ENCODE measurements at regions not wholly inside any gene's neighbourhood (a gene's known extent, or its start where the extent isn't known, plus 50 kb on each side); places are given as distances from the start of the nearest gene placed in this dataset.

DNA sequence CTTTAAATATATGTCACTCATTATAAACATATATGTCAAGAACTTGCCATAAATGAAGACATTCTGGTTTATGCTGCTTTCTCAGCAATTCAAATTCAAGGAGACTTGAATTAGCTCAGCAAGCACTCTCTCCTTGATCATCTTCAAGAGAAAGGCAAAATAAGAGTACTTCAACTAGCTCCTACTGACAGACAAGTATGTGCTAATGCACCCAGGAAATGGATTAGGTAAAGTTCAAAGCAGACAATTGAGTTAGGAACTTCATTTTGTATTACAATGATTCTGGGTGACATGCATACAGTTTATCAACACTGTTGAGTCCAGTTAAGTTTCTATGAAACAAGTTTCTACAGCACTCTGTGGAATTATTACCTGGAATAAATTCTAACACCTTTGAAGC, 455.9 kb upstream of the USP15 start:
- Histone ChIP-seq H2AFZ (ENCODE audit: control insufficient read depth, low read length) (no peak overlapping the region), H3K9ac (ENCODE audit: control insufficient read depth, extremely low read depth, insufficient read depth, low read length) (no peak overlapping the region), H4K20me1 (ENCODE audit: control insufficient read depth, extremely low read depth, insufficient read depth, low read length) (no peaks in the 10 kb centered on the region), H3K79me2 (ENCODE audit: control insufficient read depth, insufficient read depth, low read length) (no peaks in the 10 kb centered on the region), H3K4me1 (ENCODE audit: control insufficient read depth, extremely low read depth, insufficient read depth, low read length) (no peaks in the 10 kb centered on the region), H3K27me3 (ENCODE audit: control insufficient read depth, extremely low read depth, insufficient read depth, low read length) (no peaks in the 10 kb centered on the region), H3K9me1 (ENCODE audit: control insufficient read depth, extremely low read depth, insufficient read depth, low read length) (no peaks in the 10 kb centered on the region), H3K36me3 (ENCODE audit: control insufficient read depth in 2 of 2, extremely low read depth in 1 of 2, insufficient read depth in 2 of 2, low read length in 2 of 2) (no peaks in the 10 kb centered on the region), H3K27ac (ENCODE audit: control insufficient read depth, insufficient read depth, low read length) (no peak overlapping the region), H3K4me2 (ENCODE audit: control insufficient read depth, extremely low read depth, insufficient read depth, low read depth, low read length) (no peak overlapping the region), H3K9me3 (ENCODE audit: control insufficient read depth, low read depth, low read length) (no peaks in the 10 kb centered on the region), H3K4me3 (ENCODE audit: control insufficient read depth in 2 of 3, extremely low read depth in 1 of 3, insufficient read depth in 2 of 3, low read depth in 1 of 3, low read length in 3 of 3) (no peak overlapping the region)
- FAIRE-seq (no peak), DNase-seq (ENCODE audit: low read depth, low spot score) (no peak)
- no peak for TF ChIP-seq EZH2 (IDR thresholded peaks at IDR 0.05; ENCODE audit: low read length)
- TF ChIP-seq, protein P1, sequence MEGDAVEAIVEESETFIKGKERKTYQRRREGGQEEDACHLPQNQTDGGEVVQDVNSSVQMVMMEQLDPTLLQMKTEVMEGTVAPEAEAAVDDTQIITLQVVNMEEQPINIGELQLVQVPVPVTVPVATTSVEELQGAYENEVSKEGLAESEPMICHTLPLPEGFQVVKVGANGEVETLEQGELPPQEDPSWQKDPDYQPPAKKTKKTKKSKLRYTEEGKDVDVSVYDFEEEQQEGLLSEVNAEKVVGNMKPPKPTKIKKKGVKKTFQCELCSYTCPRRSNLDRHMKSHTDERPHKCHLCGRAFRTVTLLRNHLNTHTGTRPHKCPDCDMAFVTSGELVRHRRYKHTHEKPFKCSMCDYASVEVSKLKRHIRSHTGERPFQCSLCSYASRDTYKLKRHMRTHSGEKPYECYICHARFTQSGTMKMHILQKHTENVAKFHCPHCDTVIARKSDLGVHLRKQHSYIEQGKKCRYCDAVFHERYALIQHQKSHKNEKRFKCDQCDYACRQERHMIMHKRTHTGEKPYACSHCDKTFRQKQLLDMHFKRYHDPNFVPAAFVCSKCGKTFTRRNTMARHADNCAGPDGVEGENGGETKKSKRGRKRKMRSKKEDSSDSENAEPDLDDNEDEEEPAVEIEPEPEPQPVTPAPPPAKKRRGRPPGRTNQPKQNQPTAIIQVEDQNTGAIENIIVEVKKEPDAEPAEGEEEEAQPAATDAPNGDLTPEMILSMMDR (optimal IDR thresholded peaks at IDR 0.05 in 1 of 3, IDR thresholded peaks at IDR 0.05 in 1 of 3, conservative IDR thresholded peaks at IDR 0.05 in 1 of 3; ENCODE audit: extremely low read depth in 1 of 3, insufficient read depth in 2 of 3, low read length in 3 of 3): no peak
- dilution Hi-C loops (cut with MboI; ENCODE audit: extremely low pct_ligation_motif_present, low sequenced_read_pairs): no loop called here

DNA sequence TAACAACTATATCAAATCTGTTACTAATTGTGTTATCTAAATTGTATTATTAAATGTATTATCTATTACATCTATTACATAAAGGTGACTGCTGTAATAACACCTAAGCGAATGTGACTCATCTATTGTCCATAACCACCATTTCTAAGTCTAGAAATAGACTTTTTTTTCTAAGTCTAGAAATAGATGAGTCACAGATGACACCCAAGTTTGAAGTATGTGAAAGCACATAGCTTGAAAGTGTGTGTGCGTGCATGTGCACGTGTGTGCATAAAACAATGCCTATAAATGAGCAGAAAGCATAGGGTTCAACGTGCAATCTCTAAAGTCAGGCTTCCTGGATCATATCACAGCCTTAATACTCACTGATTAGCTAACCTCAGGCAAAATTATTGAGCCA, 451.3 kb upstream of the USP15 start:
- H2AFZ ChIP-seq (ENCODE audit: control insufficient read depth, low read length): no peak overlapping the region
- H3K4me3 ChIP-seq (ENCODE audit: control insufficient read depth in 2 of 3, extremely low read depth in 1 of 3, insufficient read depth in 2 of 3, low read depth in 1 of 3, low read length in 3 of 3): no peak overlapping the region
- no peak overlapping the region for H3K27ac ChIP-seq (ENCODE audit: control insufficient read depth, insufficient read depth, low read length)
- TF ChIP-seq, protein P1 (optimal IDR thresholded peaks at IDR 0.05 in 1 of 3, IDR thresholded peaks at IDR 0.05 in 1 of 3, conservative IDR thresholded peaks at IDR 0.05 in 1 of 3; ENCODE audit: extremely low read depth in 1 of 3, insufficient read depth in 2 of 3, low read length in 3 of 3): no peak
- no peak for TF ChIP-seq EZH2 (IDR thresholded peaks at IDR 0.05; ENCODE audit: low read length)
- H3K9me3 ChIP-seq (ENCODE audit: control insufficient read depth, low read depth, low read length): no peaks in the 10 kb centered on the region
- H3K9me1 ChIP-seq (ENCODE audit: control insufficient read depth, extremely low read depth, insufficient read depth, low read length): no peaks in the 10 kb centered on the region
- H3K9ac ChIP-seq (ENCODE audit: control insufficient read depth, extremely low read depth, insufficient read depth, low read length): no peak overlapping the region
- H3K4me1 ChIP-seq (ENCODE audit: control insufficient read depth, extremely low read depth, insufficient read depth, low read length): no peaks in the 10 kb centered on the region
- dilution Hi-C loops (cut with MboI; ENCODE audit: extremely low pct_ligation_motif_present, low sequenced_read_pairs): no loop called here
- no peaks in the 10 kb centered on the region for H3K27me3 ChIP-seq (ENCODE audit: control insufficient read depth, extremely low read depth, insufficient read depth, low read length)
- H3K36me3 ChIP-seq (ENCODE audit: control insufficient read depth in 2 of 2, extremely low read depth in 1 of 2, insufficient read depth in 2 of 2, low read length in 2 of 2): no peaks in the 10 kb centered on the region
- DNase-seq (ENCODE audit: low read depth, low spot score) (no peak), FAIRE-seq (no peak)
- H4K20me1 ChIP-seq (ENCODE audit: control insufficient read depth, extremely low read depth, insufficient read depth, low read length): no peaks in the 10 kb centered on the region
- H3K4me2 ChIP-seq (ENCODE audit: control insufficient read depth, extremely low read depth, insufficient read depth, low read depth, low read length): no peak overlapping the region
- H3K79me2 ChIP-seq (ENCODE audit: control insufficient read depth, insufficient read depth, low read length): no peaks in the 10 kb centered on the region
